ENCODE measurements at regions not wholly inside any gene's neighbourhood (a gene's known extent, or its start where the extent isn't known, plus 50 kb on each side); places are given as distances from the start of the nearest gene placed in this dataset.

DNA sequence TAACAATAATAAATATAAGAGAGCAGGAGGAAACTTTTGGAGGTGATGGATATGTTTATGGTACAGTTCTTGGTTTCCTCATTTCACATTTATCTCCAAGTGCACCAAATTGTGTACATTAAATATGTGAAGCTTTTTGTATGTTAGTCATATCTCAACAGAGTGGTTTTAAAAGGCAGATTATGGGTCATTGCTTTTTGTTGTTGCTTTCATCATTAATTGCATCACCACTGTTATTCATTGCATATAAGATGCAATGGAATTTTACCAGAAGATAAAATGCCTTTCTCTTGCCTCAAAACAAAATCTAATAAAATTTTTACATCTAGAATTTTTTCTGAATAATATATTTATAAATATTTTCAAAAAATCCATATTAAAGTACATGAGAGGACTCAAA lies 1198.9 kb upstream of the GBE1 start:
- BruUV-seq (replicated peaks), result no TSS peak
- no peaks in the 10 kb centered on the region for H3K36me3 ChIP-seq (ENCODE audit: low read depth, low read length)
- H3K27me3 ChIP-seq (ENCODE audit: low read length), result no peaks in the 10 kb centered on the region
- no peak overlapping the region for H3K27ac ChIP-seq (ENCODE audit: low read length)
- no peaks in the 10 kb centered on the region for H3K9me2 ChIP-seq (replicated peaks; ENCODE audit: low read length)
- ChIA-PET POLR2A (ENCODE audit: unreplicated experiment) (no interaction called here), CTCF (no interaction called here)
- H3K79me2 ChIP-seq (ENCODE audit: low read length), result no peaks in the 10 kb centered on the region
- intact Hi-C loops (cut with micrococcal nuclease), result no loop called here
- H3K9ac ChIP-seq (ENCODE audit: low read length), result no peak overlapping the region
- no peaks in the 10 kb centered on the region for H3K4me1 ChIP-seq (ENCODE audit: insufficient read depth, low read length)
- no peaks in the 10 kb centered on the region for H3K9me3 ChIP-seq (ENCODE audit: low read length)
- H3F3A ChIP-seq (ENCODE audit: low read length, unreplicated experiment), result no peaks in the 10 kb centered on the region
- H2AFZ ChIP-seq (ENCODE audit: low read length), result no peak overlapping the region
- H3K4me3 ChIP-seq (ENCODE audit: low read length), result no peak overlapping the region
- H3K4me2 ChIP-seq (ENCODE audit: low read length), result no peak overlapping the region
- no peaks in the 10 kb centered on the region for H4K20me1 ChIP-seq (ENCODE audit: low read length)
- DNase-seq, result peak; percentile 7
- TF ChIP-seq EZH2 (IDR thresholded peaks at IDR 0.05; ENCODE audit: low read length, unreplicated experiment), result no peak
- no peak for TF ChIP-seq EZH2phosphoT487 (IDR thresholded peaks at IDR 0.05; ENCODE audit: borderline replicate concordance, low read length)
- TF ChIP-seq, protein P1, sequence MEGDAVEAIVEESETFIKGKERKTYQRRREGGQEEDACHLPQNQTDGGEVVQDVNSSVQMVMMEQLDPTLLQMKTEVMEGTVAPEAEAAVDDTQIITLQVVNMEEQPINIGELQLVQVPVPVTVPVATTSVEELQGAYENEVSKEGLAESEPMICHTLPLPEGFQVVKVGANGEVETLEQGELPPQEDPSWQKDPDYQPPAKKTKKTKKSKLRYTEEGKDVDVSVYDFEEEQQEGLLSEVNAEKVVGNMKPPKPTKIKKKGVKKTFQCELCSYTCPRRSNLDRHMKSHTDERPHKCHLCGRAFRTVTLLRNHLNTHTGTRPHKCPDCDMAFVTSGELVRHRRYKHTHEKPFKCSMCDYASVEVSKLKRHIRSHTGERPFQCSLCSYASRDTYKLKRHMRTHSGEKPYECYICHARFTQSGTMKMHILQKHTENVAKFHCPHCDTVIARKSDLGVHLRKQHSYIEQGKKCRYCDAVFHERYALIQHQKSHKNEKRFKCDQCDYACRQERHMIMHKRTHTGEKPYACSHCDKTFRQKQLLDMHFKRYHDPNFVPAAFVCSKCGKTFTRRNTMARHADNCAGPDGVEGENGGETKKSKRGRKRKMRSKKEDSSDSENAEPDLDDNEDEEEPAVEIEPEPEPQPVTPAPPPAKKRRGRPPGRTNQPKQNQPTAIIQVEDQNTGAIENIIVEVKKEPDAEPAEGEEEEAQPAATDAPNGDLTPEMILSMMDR (conservative IDR thresholded peaks at IDR 0.05; ENCODE audit: low read depth, low read length), result no peak
- no peak for ATAC-seq

DNA sequence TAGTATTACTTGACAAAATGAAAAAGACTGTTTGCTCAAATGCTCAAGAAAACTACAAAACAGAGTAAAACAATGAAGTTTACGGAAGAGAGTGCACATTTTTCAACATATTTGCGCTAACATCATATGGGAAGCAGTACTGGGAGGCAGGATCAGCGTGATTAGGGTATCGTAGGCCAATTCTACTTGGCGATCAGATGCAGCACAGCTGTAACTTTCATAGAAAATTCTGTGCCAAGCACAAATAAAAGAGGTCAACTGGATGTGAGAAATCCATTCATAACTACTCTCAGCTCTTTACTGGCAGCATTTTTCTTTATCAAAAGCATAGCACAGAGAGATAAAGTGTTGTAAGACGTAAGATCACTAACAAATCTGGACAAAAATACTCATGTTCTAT lies 1196.3 kb upstream of the GBE1 start:
- no peaks in the 10 kb centered on the region for H3F3A ChIP-seq (ENCODE audit: low read length, unreplicated experiment)
- TF ChIP-seq EZH2phosphoT487 (IDR thresholded peaks at IDR 0.05; ENCODE audit: borderline replicate concordance, low read length) (no peak), EZH2 (IDR thresholded peaks at IDR 0.05; ENCODE audit: low read length, unreplicated experiment) (no peak)
- TF ChIP-seq, protein P1 (conservative IDR thresholded peaks at IDR 0.05; ENCODE audit: low read depth, low read length), result no peak
- H3K27ac ChIP-seq (ENCODE audit: low read length), result no peak overlapping the region
- H3K27me3 ChIP-seq (ENCODE audit: low read length), result no peaks in the 10 kb centered on the region
- ATAC-seq (no peak), DNase-seq (no peak)
- H3K9ac ChIP-seq (ENCODE audit: low read length), result no peak overlapping the region
- H3K4me3 ChIP-seq (ENCODE audit: low read length), result no peak overlapping the region
- no peaks in the 10 kb centered on the region for H4K20me1 ChIP-seq (ENCODE audit: low read length)
- peaks cover 7% of the 10 kb centered on the region; the same call in 1 of the 2 replicates for H3K9me3 ChIP-seq (ENCODE audit: low read length)
- POLR2A ChIA-PET (ENCODE audit: unreplicated experiment), result no interaction called here
- no peaks in the 10 kb centered on the region for H3K9me2 ChIP-seq (replicated peaks; ENCODE audit: low read length)
- H3K4me1 ChIP-seq (ENCODE audit: insufficient read depth, low read length), result no peaks in the 10 kb centered on the region
- intact Hi-C loops (cut with micrococcal nuclease), result no loop called here
- no TSS peak for BruUV-seq (replicated peaks)
- H3K4me2 ChIP-seq (ENCODE audit: low read length), result no peak overlapping the region
- CTCF ChIA-PET, result no interaction called here
- H2AFZ ChIP-seq (ENCODE audit: low read length), result no peak overlapping the region
- H3K79me2 ChIP-seq (ENCODE audit: low read length), result no peaks in the 10 kb centered on the region
- no peaks in the 10 kb centered on the region for H3K36me3 ChIP-seq (ENCODE audit: low read depth, low read length)

DNA sequence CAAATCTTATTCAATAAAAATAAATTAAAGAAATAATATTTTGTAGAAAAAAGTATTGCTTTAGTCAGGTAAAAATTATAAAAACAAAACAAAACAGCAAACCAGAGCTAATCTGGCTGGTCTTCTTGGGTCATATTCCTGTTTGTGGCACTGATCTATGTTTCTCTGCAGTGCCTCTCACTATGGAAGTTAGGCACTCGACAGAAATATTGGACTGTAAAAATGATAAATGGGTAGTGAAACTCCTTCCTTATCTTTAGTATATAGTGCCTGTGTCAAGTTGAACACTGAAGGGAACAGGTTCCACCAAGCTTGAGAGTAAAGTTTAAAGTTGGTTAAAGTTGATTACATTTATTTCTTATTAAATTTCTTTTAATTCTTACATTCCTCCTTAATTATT lies 1195.6 kb upstream of the GBE1 start:
- intact Hi-C loops (cut with micrococcal nuclease), result no loop called here
- TF ChIP-seq, protein P1 (conservative IDR thresholded peaks at IDR 0.05; ENCODE audit: low read depth, low read length), result no peak
- TF ChIP-seq EZH2 (IDR thresholded peaks at IDR 0.05; ENCODE audit: low read length, unreplicated experiment) (no peak), EZH2phosphoT487 (IDR thresholded peaks at IDR 0.05; ENCODE audit: borderline replicate concordance, low read length) (no peak)
- ATAC-seq (no peak), DNase-seq (no peak)
- no peak overlapping the region for H3K4me2 ChIP-seq (ENCODE audit: low read length)
- H3K36me3 ChIP-seq (ENCODE audit: low read depth, low read length), result no peaks in the 10 kb centered on the region
- ChIA-PET POLR2A (ENCODE audit: unreplicated experiment) (no interaction called here), CTCF (no interaction called here)
- no peak overlapping the region for H3K9ac ChIP-seq (ENCODE audit: low read length)
- no peaks in the 10 kb centered on the region for H3F3A ChIP-seq (ENCODE audit: low read length, unreplicated experiment)
- H4K20me1 ChIP-seq (ENCODE audit: low read length), result no peaks in the 10 kb centered on the region
- no peaks in the 10 kb centered on the region for H3K79me2 ChIP-seq (ENCODE audit: low read length)
- no peak overlapping the region for H3K27ac ChIP-seq (ENCODE audit: low read length)
- no peaks in the 10 kb centered on the region for H3K27me3 ChIP-seq (ENCODE audit: low read length)
- no peaks in the 10 kb centered on the region for H3K4me1 ChIP-seq (ENCODE audit: insufficient read depth, low read length)
- H3K4me3 ChIP-seq (ENCODE audit: low read length), result no peak overlapping the region
- H3K9me3 ChIP-seq (ENCODE audit: low read length), result peaks cover 7% of the 10 kb centered on the region; the same call in 1 of the 2 replicates
- H2AFZ ChIP-seq (ENCODE audit: low read length), result no peak overlapping the region
- no peaks in the 10 kb centered on the region for H3K9me2 ChIP-seq (replicated peaks; ENCODE audit: low read length)
- BruUV-seq (replicated peaks), result no TSS peak

Data from PC-3 (cell line).